T-helper 2 cell treated with Interferon-gamma antibody and Interleukin-4, amounts not matched to agents 100 ng/mL and 5 ng/mL, for 36 hours (primary cell): ENCODE measurements at regions not wholly inside any gene's neighbourhood (a gene's known extent, or its start where the extent isn't known, plus 50 kb on each side); places are given as distances from the start of the nearest gene placed in this dataset.

Experiments used
- intact Hi-C: fragments of 100-400 bp; cut with micrococcal nuclease; formaldehyde crosslinking; loops from one replicate; pipeline ENCODE4 v1.15.1; 2023

DNA sequence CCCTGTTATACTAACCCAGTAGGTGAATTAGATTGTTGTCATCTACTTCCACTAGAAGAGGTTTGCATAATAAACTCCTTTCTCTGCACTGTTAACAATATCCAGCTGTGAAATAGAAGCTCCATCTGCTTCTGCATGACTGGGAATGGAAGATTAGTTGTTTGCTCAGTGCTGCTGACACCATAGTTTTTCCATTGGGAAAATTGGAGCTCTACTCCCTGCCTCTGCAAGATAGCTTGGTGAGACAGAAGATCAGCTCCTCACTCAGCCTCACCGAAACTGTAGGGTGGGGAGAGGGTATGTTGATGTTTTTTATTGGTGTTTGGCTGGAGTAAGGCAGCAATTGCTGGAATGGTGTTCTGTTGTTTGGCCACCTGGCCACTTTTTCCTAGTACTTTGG lies 331.6 kb upstream of the ADAMTS5 start:
- intact Hi-C loops = no loop called here

DNA sequence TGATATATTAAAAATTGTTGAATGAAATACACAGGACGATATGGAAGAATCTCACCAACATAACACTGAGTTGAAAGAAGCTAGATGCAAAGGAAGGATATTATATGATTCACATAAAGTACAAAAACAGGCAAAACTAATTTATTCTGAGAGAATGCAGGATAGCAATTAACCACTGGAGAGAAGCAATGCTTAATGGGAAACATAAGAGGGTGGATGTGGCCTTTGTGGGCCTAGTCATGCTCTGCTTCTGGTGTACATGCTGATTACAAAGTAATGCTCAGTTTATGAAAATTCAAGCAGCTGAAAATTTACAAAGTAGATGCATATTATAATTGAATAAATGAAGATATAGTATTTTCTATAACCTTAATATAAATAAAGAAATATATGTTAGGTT lies 326.4 kb upstream of the ADAMTS5 start:
- intact Hi-C loops = no loop called here

DNA sequence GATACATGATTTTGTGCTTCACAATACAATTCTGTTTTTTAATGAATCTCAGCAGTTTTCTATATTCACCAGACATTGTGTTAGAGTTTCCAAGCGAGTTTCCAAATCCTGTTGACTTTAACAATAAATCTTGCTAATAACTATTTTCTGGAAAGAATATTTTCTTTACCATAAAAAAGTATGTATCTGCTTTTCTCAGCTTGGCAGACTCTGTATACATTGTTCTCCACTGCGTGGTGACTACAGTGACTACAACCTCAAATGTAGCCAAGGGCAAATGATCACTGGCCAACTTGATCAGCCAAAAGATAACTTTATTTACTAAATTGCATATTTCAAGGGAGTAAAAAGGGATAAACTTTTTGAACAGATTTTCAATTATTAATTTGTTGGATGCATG lies 325.9 kb upstream of the ADAMTS5 start:
- intact Hi-C loops = no loop called here

DNA sequence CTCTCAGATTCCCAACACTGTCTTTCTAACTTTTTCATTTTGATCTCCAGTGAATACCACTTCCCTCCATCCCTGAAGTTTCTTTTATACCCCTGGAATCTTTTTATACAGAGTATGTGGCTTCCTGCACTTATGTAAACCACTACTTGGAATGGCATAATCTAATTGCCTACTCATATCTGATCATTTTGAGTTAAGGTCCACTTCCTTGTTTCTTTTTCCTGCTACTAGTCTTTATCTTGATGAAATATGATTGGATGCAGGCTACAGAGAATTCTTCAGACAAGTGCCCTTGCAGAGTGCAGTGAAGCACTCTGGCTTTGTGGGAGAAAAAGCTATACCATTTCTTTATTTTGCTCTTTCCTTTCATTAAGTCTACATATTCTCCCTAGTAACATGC lies 325.3 kb upstream of the ADAMTS5 start:
- intact Hi-C loops = no loop called here

DNA sequence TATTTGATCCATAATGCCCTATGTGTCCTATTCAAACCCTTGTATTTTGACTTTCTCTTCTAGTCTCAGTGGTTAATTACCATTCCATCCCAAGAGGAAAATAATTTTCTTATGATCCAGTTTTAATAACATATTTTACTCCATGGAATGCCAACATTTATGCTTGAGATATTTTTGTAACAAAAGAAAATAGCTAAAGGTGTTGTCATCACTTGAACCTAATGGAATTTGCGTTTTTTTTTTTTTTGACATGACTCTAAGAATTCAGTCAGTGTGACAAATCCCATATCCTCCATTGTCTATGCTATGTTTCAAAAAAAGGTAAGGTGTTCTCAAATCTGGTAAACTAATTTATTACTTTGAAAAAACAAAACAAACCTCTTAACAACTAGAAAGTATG lies 324.1 kb upstream of the ADAMTS5 start:
- intact Hi-C loops = no loop called here

DNA sequence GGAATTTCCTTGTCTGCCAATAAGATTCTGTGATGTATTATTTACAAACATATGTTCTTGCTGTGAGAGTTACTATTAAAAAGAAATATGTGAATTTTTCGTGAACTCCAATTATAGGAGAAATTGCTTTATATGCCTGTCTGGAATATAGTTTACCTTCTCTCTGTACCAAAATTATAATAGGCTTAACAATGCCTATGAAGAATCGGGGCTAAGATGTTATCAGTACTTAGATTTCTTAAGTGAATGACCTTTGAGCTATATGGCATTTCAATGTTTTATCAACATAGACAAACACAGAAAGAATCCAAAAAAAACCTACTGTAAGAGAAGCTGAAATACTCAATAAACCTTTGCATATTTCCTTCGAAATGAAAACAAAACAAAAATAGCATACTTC lies 323.1 kb upstream of the ADAMTS5 start:
- intact Hi-C loops = no loop called here

DNA sequence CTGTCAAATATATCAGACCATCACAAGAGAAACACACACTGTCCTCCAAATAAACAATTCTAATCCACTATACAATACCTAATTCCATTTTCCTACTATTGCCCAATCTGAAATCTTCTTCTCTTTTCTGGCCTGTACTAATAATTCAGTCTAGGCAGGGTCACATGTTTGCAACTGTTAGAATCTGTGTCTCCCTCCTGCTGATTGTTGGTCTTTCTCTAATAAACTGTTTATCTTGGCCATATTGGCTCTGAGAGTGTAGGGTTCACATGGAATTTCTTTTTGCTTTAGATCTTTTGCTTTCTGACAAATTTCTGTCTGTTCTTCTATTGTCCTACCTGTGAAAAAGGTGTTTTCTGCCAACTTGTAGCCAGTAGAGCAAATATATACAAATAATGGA lies 319.9 kb upstream of the ADAMTS5 start:
- intact Hi-C loops = no loop called here

DNA sequence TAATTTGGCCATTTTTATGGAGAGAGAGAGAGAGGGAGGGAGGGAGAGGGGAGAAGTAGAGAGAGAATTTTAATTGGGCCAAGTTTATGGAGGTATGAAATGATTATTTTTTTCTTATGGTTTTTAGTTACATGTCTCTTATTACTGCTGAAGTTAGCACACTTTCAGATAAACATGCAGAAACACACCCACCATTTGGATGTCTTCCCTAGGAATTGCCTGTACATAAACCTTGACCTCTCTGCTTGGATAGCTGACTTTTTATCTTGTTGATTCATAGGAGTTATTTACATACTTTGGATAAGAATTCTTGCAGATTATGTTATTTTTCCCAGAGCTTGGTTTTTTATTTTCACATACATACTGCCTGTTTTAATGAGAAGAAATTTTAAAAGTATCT lies 310.2 kb upstream of the ADAMTS5 start:
- intact Hi-C loops = no loop called here

DNA sequence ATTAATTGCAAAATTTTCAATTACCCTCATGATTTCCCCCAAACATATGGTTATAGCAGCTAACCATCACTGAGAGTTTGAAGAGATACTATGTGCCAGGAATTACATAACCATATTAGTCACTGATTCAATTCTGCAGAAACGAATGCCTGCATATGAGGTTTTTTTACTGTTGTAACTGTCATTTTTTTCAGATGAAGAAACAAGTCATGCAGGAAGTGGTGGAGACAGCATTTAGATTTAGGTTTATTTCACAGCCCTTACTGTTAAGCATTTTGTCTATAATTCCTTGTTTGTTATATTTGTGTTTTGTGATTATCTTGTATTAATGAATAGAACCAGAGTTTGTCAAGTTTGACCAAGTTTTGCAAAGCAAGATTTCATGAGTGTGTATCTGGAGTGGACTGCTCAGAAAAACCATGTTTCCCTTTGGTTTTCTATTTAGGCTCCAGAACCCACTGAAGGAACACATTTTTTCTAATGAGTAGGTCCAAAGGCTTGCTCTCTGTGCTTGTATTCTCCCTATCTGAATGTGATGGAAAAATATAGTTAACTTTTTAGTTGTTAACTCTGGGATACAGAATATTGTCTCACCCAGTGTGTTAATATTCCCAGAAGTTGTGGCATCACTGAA lies 308.5 kb upstream of the ADAMTS5 start:
- intact Hi-C loops = no loop called here

DNA sequence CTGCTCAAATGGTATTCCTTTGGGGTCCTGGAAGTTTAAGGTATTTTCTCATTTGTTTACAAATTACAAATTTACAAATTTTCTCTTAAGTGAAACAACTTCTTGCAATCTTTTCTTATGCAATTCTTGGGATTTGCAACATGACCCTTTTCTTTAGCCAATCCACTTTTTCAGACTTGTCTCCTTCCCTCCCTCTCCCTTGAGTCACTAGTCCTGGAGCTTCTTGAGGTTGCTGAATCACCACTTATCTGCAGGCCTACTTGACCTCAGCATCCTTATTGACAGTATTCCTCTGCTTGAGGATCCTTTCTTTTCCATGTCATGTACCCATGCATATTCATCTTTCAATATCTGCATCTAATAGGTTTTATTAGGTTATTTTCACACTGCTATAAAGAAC lies 302.8 kb upstream of the ADAMTS5 start:
- intact Hi-C loops = no loop called here

DNA sequence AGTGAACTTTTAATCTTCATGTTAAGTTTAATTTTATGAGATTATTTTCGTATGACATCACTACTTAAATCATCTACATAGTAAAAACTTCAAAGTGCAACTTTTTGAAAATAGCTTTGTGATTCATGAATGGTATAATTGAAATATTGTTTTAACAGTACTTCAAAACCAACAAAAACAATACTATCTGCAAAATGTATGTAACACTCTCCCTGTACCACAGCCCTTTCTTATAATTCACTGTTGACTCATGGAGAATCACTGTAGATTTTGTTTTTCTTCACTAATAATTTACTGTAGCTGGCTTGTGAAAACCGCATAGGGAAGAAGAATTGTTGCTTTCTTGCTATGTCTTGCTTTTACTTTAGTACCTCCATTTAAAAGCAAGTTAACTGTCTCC lies 301.4 kb upstream of the ADAMTS5 start:
- intact Hi-C loops = no loop called here

DNA sequence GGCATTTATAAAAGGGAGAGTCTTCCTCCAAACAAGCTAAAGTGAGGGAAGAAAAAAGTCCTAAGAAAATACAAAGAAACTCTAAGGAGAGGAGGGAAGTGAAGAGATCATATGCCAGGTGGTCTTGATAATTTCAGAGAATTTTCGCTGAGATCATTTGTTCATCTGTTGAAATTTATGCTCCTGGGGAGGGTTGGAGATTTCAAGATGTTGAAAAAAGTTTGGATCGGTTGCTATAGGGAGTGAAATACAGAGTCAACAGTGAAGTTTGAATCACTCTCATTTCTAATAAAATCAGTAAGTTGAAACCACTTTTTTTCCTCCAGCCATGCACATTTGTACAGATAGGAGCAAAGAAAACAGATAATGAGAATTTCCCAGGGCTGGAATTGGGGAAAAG lies 299.1 kb upstream of the ADAMTS5 start:
- intact Hi-C loops = no loop called here

DNA sequence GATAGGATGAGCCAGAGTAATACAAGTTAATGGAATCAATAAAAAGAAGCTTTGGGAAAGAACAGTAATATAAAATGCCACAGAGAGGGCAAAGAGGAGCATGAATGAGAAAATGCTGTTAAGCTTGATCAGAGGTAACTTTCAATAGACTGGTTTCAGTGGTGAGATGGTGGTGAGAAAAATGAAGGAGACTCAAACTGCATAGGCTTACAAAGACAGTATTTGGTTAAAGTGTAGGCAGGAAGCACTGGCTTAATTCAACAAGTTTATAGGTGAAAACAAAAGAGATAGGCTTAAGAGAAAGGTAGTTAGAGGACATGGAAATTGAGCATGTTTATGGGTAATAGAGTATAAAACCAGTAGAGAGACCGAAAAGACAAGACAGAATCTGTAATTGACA lies 298.6 kb upstream of the ADAMTS5 start:
- intact Hi-C loops = no loop called here

DNA sequence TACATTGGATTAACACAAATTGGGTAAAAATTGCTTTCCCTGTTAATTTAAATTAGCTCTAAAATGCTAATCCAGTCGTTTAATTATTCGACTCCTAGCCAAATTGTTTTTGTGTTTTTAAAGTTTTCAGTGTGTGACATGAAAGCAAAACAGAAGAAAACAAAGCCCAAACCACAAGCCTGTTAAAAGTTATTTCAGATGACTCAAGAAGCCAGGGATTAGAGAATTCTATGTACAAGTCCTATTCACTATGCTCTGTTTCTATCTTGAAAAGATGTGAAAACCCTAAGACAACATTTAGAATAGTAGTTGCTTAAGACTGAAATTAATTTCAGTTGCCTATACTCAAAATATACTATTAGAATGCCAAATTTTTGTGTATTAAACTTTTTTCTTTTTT lies 294.8 kb upstream of the ADAMTS5 start:
- intact Hi-C loops = no loop called here

DNA sequence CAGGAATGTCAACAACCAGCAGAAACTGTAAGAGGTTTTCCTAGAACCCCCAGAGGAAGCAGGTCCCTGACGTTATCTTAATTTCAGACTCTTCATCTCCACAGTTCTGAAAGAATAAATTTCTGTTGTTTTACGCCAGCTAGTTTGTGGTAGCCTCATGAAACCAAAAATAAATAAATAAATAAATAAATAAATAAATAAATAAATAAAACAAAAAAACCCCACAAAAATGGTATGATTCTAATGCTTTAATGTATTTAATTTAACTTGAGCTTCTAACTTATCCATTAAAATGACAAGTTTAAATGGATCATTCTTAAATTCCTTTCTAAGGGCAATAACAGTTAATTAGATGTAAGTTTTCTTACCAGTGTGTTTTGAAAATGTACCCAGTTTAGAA lies 293.8 kb upstream of the ADAMTS5 start:
- intact Hi-C loops = no loop called here

DNA sequence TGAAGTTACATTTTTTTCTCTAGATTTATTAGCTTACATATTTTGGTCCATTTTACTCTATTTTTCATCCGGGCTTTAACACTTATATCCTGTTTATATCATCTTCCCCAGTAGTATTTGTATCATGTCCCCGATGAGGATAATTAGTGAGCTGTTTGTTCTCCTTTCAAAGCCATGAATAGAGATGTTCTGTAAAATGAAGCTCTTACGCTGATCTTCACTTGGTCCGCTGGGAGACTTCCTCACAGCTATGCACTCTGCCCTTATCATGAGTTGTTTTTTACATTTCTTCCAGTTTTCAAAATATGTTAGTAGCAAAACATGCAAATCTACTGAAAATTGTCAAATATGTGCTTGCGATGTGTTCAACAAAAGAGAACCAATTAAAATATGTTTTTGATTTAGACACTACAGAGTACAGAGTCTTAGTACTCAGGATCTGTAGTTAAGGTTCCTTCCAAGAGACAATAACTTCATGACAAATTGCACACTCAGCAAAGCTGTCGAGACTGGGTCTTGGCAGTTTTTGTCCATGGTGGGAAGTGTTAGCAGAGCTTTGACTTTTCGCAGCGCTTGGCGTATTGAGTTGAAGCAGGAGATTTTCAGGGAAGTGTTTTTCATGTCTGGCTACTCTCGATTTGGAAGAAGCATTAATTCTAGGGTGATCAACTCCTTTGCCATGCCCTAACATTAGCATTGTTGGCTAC lies 292.0 kb upstream of the ADAMTS5 start:
- intact Hi-C loops = no loop called here

DNA sequence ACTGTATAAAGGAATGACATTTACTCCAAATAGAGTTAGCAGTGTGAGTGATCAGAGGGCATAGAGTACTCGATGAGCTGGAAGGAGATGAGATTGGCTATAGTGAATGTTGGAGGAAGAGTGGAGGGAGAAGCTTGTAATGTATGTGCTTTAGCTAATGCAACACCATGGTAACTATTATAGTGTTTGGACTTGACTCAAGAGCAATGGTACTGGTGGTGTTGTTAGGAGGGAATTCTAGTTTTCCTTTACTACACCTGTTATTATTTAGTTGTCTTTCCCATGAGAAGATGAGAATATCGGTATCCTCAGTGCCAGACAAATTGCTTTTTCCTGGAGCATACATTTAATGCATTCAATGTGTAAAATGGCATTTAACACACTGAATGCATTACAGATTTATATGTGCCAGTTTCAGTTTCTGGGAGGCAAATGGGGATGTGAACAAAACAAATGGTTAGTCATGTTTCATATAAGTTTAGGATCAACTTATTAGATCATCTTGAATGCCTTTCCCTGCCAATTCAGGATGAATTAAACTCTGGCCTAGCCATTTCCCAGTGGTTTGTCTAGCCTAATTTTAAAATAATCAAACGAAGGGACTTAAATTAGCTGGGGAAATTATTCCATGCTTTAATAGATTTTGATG lies 291.1 kb upstream of the ADAMTS5 start:
- intact Hi-C loops = no loop called here

DNA sequence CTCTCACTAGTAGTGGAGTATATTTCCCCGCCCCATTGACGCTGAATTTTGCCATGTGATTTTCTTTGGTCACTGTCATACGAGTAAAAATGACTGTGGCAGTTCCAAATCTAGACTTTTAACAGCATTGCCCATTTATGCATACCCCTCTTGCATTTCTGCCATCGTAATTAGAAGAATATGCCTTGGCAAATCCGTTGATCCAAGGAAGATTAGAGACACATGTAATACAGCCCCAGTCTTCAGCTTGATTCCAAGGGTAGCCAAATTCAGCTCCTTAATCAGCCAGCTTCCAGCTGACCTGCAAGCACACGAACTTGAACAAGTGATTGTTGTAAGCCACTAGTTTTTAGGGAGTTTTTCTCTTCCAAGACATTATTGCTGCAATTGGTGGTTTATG lies 290.3 kb upstream of the ADAMTS5 start:
- intact Hi-C loops = no loop called here

DNA sequence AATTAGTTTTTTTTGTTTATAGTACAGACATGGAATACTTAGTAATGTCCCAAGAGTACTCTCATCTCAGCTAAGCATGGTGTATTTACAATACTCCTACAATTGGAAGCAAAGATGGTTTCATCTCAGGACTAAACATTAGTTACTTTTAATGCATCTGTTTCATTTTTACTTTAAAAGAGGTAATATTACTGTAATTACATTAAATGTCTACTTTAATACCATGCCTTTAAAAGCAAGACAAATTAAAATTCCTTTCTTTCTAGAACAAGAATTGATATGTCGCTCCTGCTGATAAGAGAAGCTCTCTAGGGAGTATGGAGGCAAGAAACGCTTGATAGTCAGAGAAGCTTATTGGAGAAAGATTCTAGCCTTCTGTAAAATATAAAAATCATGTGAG lies 284.9 kb upstream of the ADAMTS5 start:
- intact Hi-C loops = no loop called here

DNA sequence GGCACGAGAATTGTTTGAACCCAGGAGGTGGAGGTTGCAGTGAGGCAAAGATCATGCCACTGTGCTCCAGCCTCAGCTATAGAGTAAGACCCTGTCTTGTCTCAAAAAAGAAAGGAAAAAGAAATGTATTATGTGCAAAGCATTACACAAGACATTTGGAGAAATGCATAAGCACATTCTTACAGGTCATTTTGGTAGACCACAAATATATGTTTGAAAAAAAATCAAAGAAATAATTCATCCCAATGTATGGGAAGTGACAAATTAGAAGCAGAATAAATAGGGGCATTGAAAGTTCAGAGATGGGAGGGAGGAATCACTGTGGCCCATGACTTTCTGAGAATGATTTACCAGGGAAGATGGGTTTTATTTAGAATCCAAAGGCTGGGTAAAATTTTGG lies 283.5 kb upstream of the ADAMTS5 start:
- intact Hi-C loops = no loop called here

DNA sequence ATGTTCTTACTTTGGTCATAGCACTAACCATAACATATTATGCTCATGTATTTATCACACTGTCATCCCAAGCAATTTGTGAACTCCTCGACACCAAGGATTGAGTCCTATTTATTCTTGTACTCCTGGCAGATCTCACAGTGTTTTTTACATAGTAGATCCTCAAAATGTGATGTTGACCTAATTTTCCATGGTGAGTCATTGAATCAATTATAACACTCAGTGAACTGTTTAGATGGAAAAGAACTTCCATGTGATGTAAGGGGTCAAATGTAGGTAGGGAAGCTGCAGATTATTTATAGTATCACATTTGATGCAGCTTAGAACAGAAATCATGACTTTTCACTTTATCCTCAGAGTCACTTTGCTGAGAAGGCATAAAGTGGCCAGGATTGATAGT lies 281.9 kb upstream of the ADAMTS5 start:
- intact Hi-C loops = no loop called here

DNA sequence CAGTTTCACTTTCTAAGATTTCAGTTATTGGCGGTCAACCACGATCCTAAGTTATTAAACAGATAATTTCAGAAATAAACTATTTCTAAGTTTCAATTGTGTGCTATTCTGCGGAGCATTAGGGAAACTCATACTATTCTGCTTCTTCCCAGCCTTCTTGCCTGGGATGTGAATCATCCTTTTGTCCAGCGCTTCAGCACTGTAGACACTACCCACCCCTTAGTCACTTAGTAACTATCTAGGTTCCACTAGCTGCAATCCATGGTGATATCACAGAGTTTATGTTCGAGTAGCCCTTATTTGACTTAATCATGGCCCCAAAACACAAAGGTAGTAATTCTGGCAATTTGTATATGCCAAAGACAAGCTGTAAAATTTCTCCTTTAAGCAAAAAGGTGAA lies 279.9 kb upstream of the ADAMTS5 start:
- intact Hi-C loops = no loop called here

DNA sequence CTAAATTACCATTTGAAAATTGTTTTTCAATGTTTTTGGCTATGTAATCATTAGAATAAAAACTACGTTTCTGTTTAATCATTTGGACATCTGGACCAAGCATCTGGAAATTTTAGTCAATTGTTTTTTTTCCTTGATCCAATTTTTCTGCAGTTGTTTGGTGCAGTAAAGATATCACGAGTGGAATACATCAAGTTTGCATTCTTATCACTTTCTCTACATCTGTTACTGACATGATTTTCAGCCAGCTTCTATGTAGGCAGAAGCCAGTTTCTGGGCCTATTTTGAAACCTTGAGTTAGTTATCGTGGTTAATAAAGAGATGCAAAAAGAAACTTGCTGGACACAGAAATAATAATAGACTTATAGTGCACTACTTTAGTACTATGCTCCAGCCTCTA lies 277.9 kb upstream of the ADAMTS5 start:
- intact Hi-C loops = no loop called here
